H1 (cell line): ENCODE measurements at regions not wholly inside any gene's neighbourhood (a gene's known extent, or its start where the extent isn't known, plus 50 kb on each side); places are given as distances from the start of the nearest gene placed in this dataset.

ENCODE experiments used
- CTCF ChIA-PET: fragments of 300-600 bp; sonication (Branson Sonifier 250); formaldehyde crosslinking; loops from one replicate; lab custom pipeline; 2021; ENCODE audit not compliant: partially characterized antibody; lab: Charles Lee
- POLR2A ChIA-PET: fragments of 300-600 bp; sonication (Branson Sonifier 250); formaldehyde crosslinking; loops from one replicate; lab custom pipeline; 2021; ENCODE audit warnings: inconsistent platforms; ENCODE audit not compliant: partially characterized antibody; lab: Charles Lee
- DNase-seq, 2 experiments: peaks; one replicate each; pipeline versions ENCODE4 v3.0.0 to v3.0.0-alpha.2; 2010 to 2022; ENCODE audit warnings: low spot score in 2 of 2, low read depth in 1 of 2, mixed read lengths in 1 of 2
- FAIRE-seq: peaks from 2 replicates; lab custom pipeline; 2011; peaks lifted over from hg19 to GRCh38; lab: Jason Lieb, UNC
- H2AFZ ChIP-seq: 2 replicates; pipeline ENCODE4 v1.8.1; 2012; ENCODE audit warnings: low read length, inconsistent platforms
- H2AK5ac ChIP-seq: 2 replicates; pipeline ENCODE4 v1.6.1; 2013; ENCODE audit warnings: low read depth, low read length
- H2BK120ac ChIP-seq: replicated peaks from 2 replicates; pipeline ENCODE3; 2013; ENCODE audit warnings: low read depth, low read length, inconsistent platforms
- H2BK12ac ChIP-seq: 2 replicates; pipeline ENCODE4 v1.6.1; 2013; ENCODE audit warnings: low read depth, low read length
- H2BK15ac ChIP-seq: 2 replicates; pipeline ENCODE4 v1.6.1; 2013; ENCODE audit warnings: low read length
- H2BK20ac ChIP-seq: 2 replicates; pipeline ENCODE4 v1.6.1; 2013; ENCODE audit warnings: low read length
- H2BK5ac ChIP-seq: 2 replicates; pipeline ENCODE4 v1.6.1; 2013; ENCODE audit warnings: low read depth, low read length
- H3K14ac ChIP-seq: 2 replicates; pipeline ENCODE4 v1.6.1; 2013; ENCODE audit warnings: inconsistent platforms; ENCODE audit not compliant: insufficient read length
- H3K18ac ChIP-seq: 2 replicates; pipeline ENCODE4 v1.6.1; 2013; ENCODE audit warnings: low read length; ENCODE audit errors: extremely low read depth
- H3K23ac ChIP-seq: 2 replicates; pipeline ENCODE4 v1.6.1; 2013; ENCODE audit warnings: inconsistent platforms; ENCODE audit not compliant: insufficient read length
- H3K23me2 ChIP-seq: 2 replicates; pipeline ENCODE4 v1.6.1; 2013; ENCODE audit warnings: low read depth, low read length
- H3K27ac ChIP-seq: 2 replicates; pipeline ENCODE4 v1.6.1; 2011; ENCODE audit warnings: low read depth, low read length, inconsistent platforms
- H3K27me3 ChIP-seq, 4 experiments: replicated peaks in 1 of 4; 1 replicate in 1 of 4; 2 replicates in 3 of 4; pipeline versions ENCODE4 v1.6.1 to v1.8.1; 2011 to 2013; ENCODE audit warnings: low read length in 3 of 4, mild to moderate bottlenecking in 3 of 4, inconsistent platforms in 2 of 4, mixed read lengths in 2 of 4, moderate library complexity in 1 of 4; ENCODE audit not compliant: control insufficient read depth in 3 of 4, insufficient read depth in 3 of 4; ENCODE audit errors: extremely low read depth in 1 of 4
- H3K36me3 ChIP-seq, 4 experiments: 2 replicates each; pipeline versions ENCODE4 v1.6.1 to v1.8.1; 2011 to 2013; ENCODE audit warnings: mild to moderate bottlenecking in 4 of 4, low read length in 3 of 4, moderate library complexity in 2 of 4, control low read depth in 1 of 4, inconsistent platforms in 1 of 4; ENCODE audit not compliant: insufficient read depth in 4 of 4, control insufficient read depth in 2 of 4
- H3K4ac ChIP-seq: replicated peaks from 2 replicates; pipeline ENCODE3; 2013; ENCODE audit warnings: low read length, low read depth, mixed read lengths, inconsistent platforms; ENCODE audit not compliant: insufficient read length
- H3K4me1 ChIP-seq, 4 experiments: replicated peaks in 1 of 4; 1 replicate in 1 of 4; 2 replicates in 3 of 4; pipeline versions ENCODE4 v1.6.1 to v1.8.1; 2011 to 2013; ENCODE audit warnings: low read length in 3 of 4, inconsistent platforms in 2 of 4, mixed read lengths in 1 of 4; ENCODE audit not compliant: insufficient read depth in 4 of 4, control insufficient read depth in 3 of 4
- H3K4me2 ChIP-seq, 2 experiments: 2 replicates each; pipeline versions ENCODE4 v1.6.1 to v1.8.1; 2011 to 2013; ENCODE audit warnings: low read depth in 2 of 2, low read length in 2 of 2, control low read depth in 1 of 2, inconsistent platforms in 1 of 2, mild to moderate bottlenecking in 1 of 2; ENCODE audit not compliant: insufficient read depth in 1 of 2
- H3K4me3 ChIP-seq, 4 experiments: fragments of 200-600, 300-600 bp in 1 of 4; sonication (generic), shearing (Covaris generic), sonication (Bioruptor Twin) in 1 of 4; 2 replicates each; pipeline versions ENCODE4 v1.5.1 to v1.8.1; 2011 to 2016; ENCODE audit warnings: low read length in 4 of 4, low read depth in 3 of 4, control low read depth in 2 of 4, inconsistent platforms in 2 of 4, mild to moderate bottlenecking in 2 of 4, mixed read lengths in 1 of 4, moderate library complexity in 1 of 4; ENCODE audit not compliant: insufficient read depth in 2 of 4; ENCODE audit errors: extremely low read depth in 1 of 4
- H3K56ac ChIP-seq: replicated peaks from 2 replicates; pipeline ENCODE3; 2013; ENCODE audit warnings: low read depth, mild to moderate bottlenecking, mixed read lengths, low read length, inconsistent platforms; ENCODE audit not compliant: insufficient read length
- H3K79me1 ChIP-seq: 2 replicates; pipeline ENCODE4 v1.6.1; 2013; ENCODE audit warnings: low read depth, low read length, control low read depth
- H3K79me2 ChIP-seq, 2 experiments: 2 replicates each; pipeline versions ENCODE4 v1.6.1 to v1.8.1; 2012 to 2013; ENCODE audit warnings: low read length in 2 of 2, mild to moderate bottlenecking in 2 of 2, inconsistent platforms in 1 of 2; ENCODE audit not compliant: insufficient read depth in 2 of 2, control insufficient read depth in 1 of 2
- H3K9ac ChIP-seq, 4 experiments: replicated peaks in 1 of 4; 1 replicate in 1 of 4; 2 replicates in 3 of 4; pipeline versions ENCODE4 v1.6.1 to v1.8.1; 2011 to 2013; ENCODE audit warnings: low read depth in 3 of 4, low read length in 3 of 4, control low read depth in 2 of 4, mild to moderate bottlenecking in 2 of 4, moderate library complexity in 2 of 4, inconsistent platforms in 1 of 4; ENCODE audit errors: extremely low read depth in 1 of 4
- H3K9me3 ChIP-seq, 2 experiments: 2 replicates each; pipeline versions ENCODE4 v1.6.1 to v1.8.1; 2012 to 2013; ENCODE audit warnings: mild to moderate bottlenecking in 2 of 2, moderate library complexity in 2 of 2, control low read depth in 1 of 2, inconsistent platforms in 1 of 2, low read depth in 1 of 2, low read length in 1 of 2, mixed read lengths in 1 of 2; ENCODE audit not compliant: insufficient read depth in 2 of 2
- H4K20me1 ChIP-seq, 2 experiments: replicated peaks in 1 of 2; 2 replicates each; pipeline versions ENCODE3 to v1.8.1; 2011 to 2013; ENCODE audit warnings: inconsistent platforms in 2 of 2, low read length in 2 of 2, mild to moderate bottlenecking in 1 of 2; ENCODE audit not compliant: insufficient read depth in 2 of 2, control insufficient read depth in 1 of 2
- H4K5ac ChIP-seq: 2 replicates; pipeline ENCODE4 v1.6.1; 2013; ENCODE audit warnings: low read length, low read depth, mixed read lengths, inconsistent platforms; ENCODE audit not compliant: insufficient read length
- H4K8ac ChIP-seq: 2 replicates; pipeline ENCODE4 v1.8.0; 2013; ENCODE audit warnings: mild to moderate bottlenecking, moderate library complexity, low read length, inconsistent platforms; ENCODE audit not compliant: insufficient read depth; ENCODE audit errors: extremely low read depth
- H4K91ac ChIP-seq: replicated peaks from 2 replicates; pipeline ENCODE3; 2013; ENCODE audit warnings: low read length, mixed read lengths, inconsistent platforms; ENCODE audit not compliant: insufficient read length
- CEBPB ChIP-seq: IDR thresholded peaks from 2 replicates; pipeline ENCODE4 v1.6.1; 2012; ENCODE audit warnings: low read depth, low read length
- CHD1 ChIP-seq: IDR thresholded peaks from 2 replicates; pipeline ENCODE4 v1.6.1; 2012; ENCODE audit warnings: low read depth, low read length, improper control_type of control experiment
- SUZ12 ChIP-seq: fragments of 200-600 bp; sonication (generic); IDR thresholded peaks from 2 replicates; pipeline ENCODE4 v1.6.1; 2012; ENCODE audit warnings: mild to moderate bottlenecking, inconsistent platforms, low read length, moderate library complexity, mixed read lengths
- TCF12 ChIP-seq: IDR thresholded peaks from 2 replicates; pipeline ENCODE4 v1.6.1; 2011; ENCODE audit warnings: low read depth, mild to moderate bottlenecking, low read length
- WGBS, 2 experiments: shearing (Covaris generic) in 1 of 2; methylation state at CpG; one replicate each; pipeline versions ENCODE4 v1.1.6 to v1.1.7; 2013 to 2015; ENCODE audit warnings: low lambda C conversion rate in 2 of 2, mixed read lengths in 2 of 2, inconsistent platforms in 1 of 2, low coverage in 1 of 2, missing lambda C conversion rate in 1 of 2; ENCODE audit not compliant: insufficient replicate concordance in 2 of 2, insufficient coverage in 1 of 2, insufficient read length in 1 of 2; ENCODE audit errors: extremely low coverage in 1 of 2, missing lambda C conversion rate in 1 of 2; 5-methylcytosine and 5-hydroxymethylcytosine counted together

- no peak overlapping the region for H2BK15ac ChIP-seq
Observed at GRCh38 chr3:59450437-59450836, 400.6 kb upstream of the CFAP20DC start.

More at GRCh38 chr3:59450437-59450836, 400.6 kb upstream of the CFAP20DC start:
- no peak overlapping the region for H2BK120ac ChIP-seq
- H2BK20ac ChIP-seq, result no peak overlapping the region
- H3K79me2 ChIP-seq, result no peaks in the 10 kb centered on the region
- no peak overlapping the region for H4K8ac ChIP-seq
- no peak overlapping the region for H3K14ac ChIP-seq
- no peak overlapping the region for H3K9ac ChIP-seq
- DNase-seq (no peak), FAIRE-seq (no peak)
- no peaks in the 10 kb centered on the region for H3K36me3 ChIP-seq
- H2AK5ac ChIP-seq, result no peak overlapping the region
- no peaks in the 10 kb centered on the region for H3K4me1 ChIP-seq
- H3K56ac ChIP-seq, result no peak overlapping the region
- no peaks in the 10 kb centered on the region; the same call in 1 of the 2 replicates for H3K23me2 ChIP-seq
- no peak overlapping the region for H2AFZ ChIP-seq
- H2BK12ac ChIP-seq, result no peak overlapping the region
- TF ChIP-seq CEBPB (no peak), CHD1 (no peak), SUZ12 (no peak), TCF12 (no peak)
- no peak overlapping the region for H3K27ac ChIP-seq
- H3K27me3 ChIP-seq, result peaks cover 0 to 2% (median 0%) of the 10 kb centered on the region in 4 experiments; a peak in 3 of 7 replicates
- ChIA-PET POLR2A (no interaction called here), CTCF (no interaction called here)
- H3K23ac ChIP-seq, result no peak overlapping the region
- H3K79me1 ChIP-seq, result no peaks in the 10 kb centered on the region
- H3K4me2 ChIP-seq, result no peak overlapping the region
- H4K91ac ChIP-seq, result no peak overlapping the region
- H3K4ac ChIP-seq, result no peak overlapping the region
- H2BK5ac ChIP-seq, result no peak overlapping the region
- no peak overlapping the region for H4K5ac ChIP-seq
- WGBS, 2 experiments, result 96% methylated on average over 5 of the region's 5 CpGs; no CpG with 5 or more reads in 1 of the 2 experiments
- no peak overlapping the region for H3K4me3 ChIP-seq
- H3K18ac ChIP-seq, result no peak overlapping the region
- H3K9me3 ChIP-seq, result no peaks in the 10 kb centered on the region
- no peaks in the 10 kb centered on the region for H4K20me1 ChIP-seq
